GM18520 (cell line): ENCODE measurements at regions not wholly inside any gene's neighbourhood (a gene's known extent, or its start where the extent isn't known, plus 50 kb on each side); places are given as distances from the start of the nearest gene placed in this dataset.
"Not testable (repeated sequence)": the region's sequence is repeated elsewhere in the genome, so short reads cannot be mapped to it uniquely, and the experiment has no call there.

ENCODE experiments used
- ATAC-seq: cut with Tn5 transposase; IDR thresholded peaks from one replicate; pipeline ENCODE4 v1.9.1; 2021; ENCODE audit not compliant: unreplicated experiment

DNA sequence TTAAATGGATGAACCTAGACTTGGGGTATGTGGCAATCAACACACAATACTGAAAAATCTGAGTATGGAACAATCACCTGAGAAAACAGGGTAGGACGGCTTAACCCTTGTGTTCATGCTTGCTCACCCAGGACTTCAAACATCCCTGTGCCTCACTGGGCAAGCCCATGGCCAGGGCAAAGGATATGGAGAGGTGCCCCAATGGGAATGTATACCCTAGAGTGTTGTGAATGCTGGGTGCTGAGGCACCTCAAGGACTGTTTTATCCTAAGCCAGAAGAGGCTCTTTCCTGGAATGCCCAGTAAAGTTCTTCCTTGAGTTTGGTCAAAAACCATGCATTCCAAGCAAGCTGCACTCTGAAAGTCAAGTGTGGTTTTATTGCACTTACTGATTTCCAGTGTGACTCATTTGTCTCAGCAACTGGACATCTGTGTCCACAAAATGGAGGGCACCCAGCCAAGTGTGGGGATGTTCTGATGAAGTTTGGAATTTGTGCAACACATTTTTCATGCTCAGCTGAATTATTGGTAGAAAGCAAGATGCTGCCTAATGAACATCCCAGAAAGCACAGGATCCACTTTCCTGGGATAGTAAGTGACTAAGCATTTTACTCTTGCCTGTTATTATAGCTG is 531.3 kb downstream of the RFC3 start:
- ATAC-seq: no peak

GRCh38 chr13:34350671-34351070 is 532.7 kb downstream of the RFC3 start:
- ATAC-seq: no peak

- no peak for ATAC-seq
These were observed 533.2 kb downstream of the RFC3 start for GRCh38 chr13:34351134-34351533.

DNA sequence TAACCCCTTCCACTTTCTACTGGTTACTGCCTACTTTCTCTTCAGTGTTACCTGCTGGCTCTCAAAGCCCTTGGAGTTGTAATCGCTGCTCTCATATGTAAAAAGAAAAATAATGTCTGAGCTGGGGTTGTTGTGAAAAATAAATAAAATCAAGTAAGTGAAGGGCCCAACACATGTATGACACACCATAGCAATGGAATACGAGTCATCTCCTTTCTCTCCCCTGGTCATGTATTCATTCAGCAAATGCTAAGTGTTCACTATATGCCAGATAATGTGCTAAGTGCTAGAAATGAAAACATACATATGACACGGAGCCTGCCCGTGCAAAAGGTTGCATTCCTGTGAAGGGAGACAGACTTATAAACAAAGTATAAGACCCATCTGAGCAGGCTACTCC is 535.0 kb downstream of the RFC3 start:
- ATAC-seq: no peak

DNA sequence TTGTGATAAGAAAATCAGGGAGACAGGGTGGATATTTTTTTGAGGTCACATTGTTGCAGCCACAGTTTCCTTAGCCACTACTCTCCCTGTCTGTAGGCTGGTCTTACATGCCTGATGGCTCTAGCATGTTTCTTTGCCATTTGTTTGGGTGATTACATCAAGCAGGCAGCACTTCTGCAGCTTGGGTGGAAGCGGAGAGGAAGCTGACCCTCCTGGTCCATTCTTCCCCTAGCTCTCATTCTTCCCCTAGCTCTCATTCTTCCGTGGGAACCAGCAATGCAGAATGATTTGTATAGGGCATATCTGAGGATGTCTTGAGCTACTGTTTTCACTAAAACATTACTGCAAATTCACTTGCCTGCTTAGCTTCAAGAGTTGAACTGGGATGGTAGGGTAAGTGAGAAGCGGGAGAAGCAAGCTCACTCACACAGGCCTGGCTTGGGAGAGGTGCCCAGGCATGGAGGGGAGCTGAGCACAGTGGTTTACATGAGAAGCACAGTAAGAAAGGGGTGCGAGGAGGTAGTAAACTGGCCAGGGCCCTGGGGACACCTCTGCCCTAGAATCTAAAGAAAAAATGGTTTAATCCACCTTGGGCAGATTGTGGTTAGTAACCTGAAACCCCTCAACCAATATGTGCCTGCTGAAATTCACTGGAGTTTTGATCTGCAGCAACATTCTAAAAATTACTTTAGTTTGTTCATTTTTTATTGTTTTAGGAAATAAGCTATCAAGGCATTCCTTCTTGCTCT is 538.9 kb downstream of the RFC3 start:
- no peak for ATAC-seq

GRCh38 chr13:34357435-34358232 is 539.7 kb downstream of the RFC3 start:
- ATAC-seq: no peak

DNA sequence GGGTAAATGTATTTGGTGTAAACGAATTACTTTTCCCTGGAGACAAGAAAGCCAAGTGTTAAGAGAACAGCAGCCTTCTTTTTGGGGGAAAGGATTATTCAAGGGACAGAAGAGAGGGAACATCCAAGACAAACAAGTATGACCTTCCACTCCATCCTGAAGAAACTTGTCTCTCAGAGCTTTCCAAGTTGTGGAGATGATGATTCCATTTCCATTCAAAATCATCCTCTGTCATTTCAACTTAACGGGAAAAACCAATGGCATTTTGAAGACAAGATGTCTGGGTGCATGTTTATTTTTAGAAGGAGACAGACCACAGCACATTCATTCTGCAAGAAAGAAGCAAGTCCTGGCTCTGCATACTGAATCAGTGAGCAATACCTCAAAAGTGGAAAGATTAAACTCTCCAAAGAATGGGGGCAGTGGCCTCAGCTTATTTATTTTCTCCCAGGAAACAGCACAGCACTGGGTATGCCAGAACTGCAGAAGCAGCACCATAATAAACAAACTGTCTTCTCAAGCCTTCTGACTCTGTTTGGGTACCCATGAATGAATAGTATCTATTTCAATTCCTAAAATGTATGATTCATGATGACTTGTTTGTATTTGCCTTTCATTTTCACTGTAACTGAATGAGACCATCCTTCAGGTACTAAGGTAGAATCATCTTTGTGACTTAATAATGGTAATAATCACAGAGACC is 541.0 kb downstream of the RFC3 start:
- no peak for ATAC-seq

DNA sequence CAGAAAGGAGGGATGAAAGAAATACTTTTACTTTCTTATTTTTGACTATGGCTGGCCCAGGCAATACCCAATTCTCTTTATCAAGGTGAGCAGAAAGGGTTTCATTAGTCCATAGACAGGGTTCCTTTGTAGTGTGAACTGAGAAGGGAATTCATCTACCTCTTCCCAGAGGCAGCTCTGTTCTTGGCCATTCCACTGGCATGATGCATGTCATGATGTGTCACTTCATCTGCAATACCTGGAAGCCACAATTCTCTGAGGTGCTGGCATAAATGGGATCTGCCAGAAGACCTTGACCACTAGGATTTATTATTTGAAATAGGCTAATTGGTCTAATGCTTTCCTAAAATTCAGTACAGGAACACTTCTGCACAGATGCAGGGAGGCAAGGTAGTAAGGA is 542.8 kb downstream of the RFC3 start:
- ATAC-seq: no peak

DNA sequence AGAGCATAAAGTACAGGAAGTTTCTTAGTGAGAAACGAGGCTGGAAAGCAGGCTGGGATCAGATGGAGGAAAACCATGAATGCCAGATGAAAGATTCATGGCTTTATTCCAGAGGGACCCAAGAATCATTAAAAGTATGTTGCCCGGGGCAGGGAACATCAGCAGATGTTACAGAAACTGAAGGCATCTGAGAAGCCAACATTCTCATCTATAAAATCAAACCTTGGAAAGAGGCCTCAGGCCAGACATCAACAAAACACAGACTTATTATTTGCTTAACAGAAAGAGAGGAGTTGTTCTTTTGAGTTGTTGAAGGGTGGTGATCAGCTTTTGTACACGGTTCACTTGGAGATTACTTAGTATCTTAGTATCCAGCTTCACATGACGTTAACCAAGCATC is 543.6 kb downstream of the RFC3 start:
- no peak for ATAC-seq

GRCh38 chr13:34363266-34363665 is 545.3 kb downstream of the RFC3 start:
- no peak for ATAC-seq

- no peak for ATAC-seq
These were observed 546.7 kb downstream of the RFC3 start for GRCh38 chr13:34364633-34365032.

DNA sequence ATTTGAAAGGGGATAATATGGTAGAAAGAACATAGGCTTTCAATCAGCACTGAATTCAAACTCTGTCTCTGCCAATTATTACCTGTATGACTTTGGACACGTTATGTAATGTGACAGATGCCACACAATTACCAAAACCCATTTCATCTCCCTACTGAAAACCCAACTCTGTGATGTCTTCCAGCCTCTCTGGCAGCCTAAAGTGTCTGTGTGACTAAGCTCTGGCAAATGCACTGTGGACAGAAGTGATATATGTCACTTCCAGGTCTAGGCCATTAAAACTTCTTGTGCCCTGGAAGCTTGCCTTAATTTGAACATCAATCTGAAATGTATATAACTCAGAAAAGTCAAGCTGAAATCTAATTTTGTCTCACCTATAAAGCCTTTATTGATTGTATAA is 552.0 kb downstream of the RFC3 start:
- no peak for ATAC-seq

GRCh38 chr13:34371108-34371507 is 553.2 kb downstream of the RFC3 start:
- ATAC-seq: no peak

- ATAC-seq: no peak
These were observed 553.9 kb downstream of the RFC3 start for GRCh38 chr13:34371645-34372395.

GRCh38 chr13:34372581-34372980 is 554.6 kb downstream of the RFC3 start:
- ATAC-seq: no peak

GRCh38 chr13:34376483-34376882 is 558.5 kb downstream of the RFC3 start:
- no peak for ATAC-seq

DNA sequence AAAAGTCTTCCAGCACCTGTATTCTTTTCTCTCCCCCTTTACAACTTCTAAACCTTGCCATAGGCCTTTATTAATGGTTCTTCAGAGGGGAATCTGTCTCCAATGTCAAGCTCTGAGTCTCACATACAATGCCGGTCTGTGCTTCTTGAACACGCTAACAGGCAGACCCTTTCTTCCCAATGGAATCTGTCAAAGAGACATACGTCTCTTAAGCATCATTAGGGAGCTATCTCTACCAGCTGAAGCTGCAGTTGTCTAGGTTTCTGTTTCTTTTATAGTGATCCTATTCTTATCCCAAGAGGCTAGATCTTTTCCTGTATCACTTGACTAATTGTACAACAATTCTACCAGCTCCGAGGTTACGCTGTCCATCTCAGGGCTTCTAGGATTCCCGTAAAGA is 560.8 kb upstream of the NBEA start:
- ATAC-seq: no peak

DNA sequence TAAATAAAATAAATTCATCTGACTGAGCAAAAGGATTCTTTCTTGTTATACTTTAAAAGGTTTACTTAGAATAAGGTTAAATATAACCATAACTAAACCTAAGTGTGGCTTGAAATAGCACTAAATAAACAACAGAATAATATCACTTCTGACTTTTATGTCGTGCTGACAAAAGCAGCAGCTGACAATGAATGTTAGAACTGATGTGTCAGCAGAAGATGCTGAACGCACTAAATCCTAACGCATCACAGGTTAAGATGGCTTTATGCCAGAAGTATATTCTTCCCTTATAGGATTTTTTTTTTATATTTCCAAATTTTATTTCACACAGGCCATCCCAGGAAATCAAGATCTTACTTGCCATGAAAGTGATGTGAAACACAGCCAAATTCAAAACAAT is 558.3 kb upstream of the NBEA start:
- no peak for ATAC-seq

DNA sequence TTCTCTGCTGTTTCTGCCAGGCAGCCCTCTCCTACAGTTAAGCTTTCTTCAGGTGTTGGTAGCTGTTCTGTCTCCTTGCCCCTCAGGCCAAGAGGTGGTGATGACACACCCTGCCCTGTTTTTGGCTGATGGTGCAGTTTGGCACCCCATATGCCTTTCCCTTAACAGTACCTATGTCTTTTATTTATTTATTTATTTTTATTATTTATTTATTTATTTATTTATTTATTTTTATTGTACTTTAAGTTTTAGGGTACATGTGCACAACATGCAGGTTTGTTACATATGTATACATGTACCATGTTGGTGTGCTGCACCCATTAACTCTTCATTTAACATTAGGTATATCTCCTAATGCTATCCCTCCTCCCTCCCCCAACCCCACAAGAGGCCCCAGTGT is 555.8 kb upstream of the NBEA start:
- ATAC-seq: not testable (repeated sequence)

DNA sequence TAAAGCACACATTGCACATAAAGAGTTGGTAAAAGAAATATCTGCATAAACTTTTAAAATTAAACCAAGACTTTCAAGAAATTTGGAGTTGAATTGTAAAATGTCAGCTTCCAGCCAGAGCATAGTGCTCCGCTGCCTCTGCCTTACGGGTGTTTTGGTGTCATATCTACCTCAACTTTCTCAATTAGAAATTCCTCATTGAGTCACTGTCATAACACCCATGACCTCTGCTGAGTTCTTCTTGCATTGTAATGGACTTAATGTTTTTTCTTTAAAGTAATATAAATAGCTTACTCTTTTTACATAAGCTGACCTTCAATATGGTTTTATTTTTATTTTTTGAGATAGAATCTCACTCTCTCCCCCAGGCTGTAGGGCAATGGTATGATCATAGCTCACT is 551.0 kb upstream of the NBEA start:
- ATAC-seq: no peak

- ATAC-seq: no peak
These were observed 540.4 kb upstream of the NBEA start for GRCh38 chr13:34401696-34402095.
